PC-9 (cell line): ENCODE measurements at regions not wholly inside any gene's neighbourhood (a gene's known extent, or its start where the extent isn't known, plus 50 kb on each side); places are given as distances from the start of the nearest gene placed in this dataset.

Source experiments
- BruUV-seq: library from RNA; stranded (reverse); fragments of 400-500 nt; replicated peaks from 2 replicates; lab custom pipeline; 2021; lab: Mats Ljungman, UMichigan
- CTCF ChIA-PET: fragments of 300-600 bp; sonication (Branson Sonifier 250); formaldehyde crosslinking; loops from one replicate; lab custom pipeline; 2022; ENCODE audit warnings: antibody characterized with exemption; lab: Charles Lee
- POLR2A ChIA-PET: fragments of 300-600 bp; sonication (Branson Sonifier 250); formaldehyde crosslinking; loops from one replicate; lab custom pipeline; 2022; ENCODE audit warnings: antibody characterized with exemption; ENCODE audit not compliant: unreplicated experiment; lab: Charles Lee
- DNase-seq, 2 experiments: peaks; one replicate each; pipeline versions ENCODE4 v3.0.0 to v3.0.0-alpha.2; 2015 to 2022; ENCODE audit warnings: mixed read lengths in 1 of 2
- H2AFZ ChIP-seq: fragments of 200-600 bp; sonication (generic); 2 replicates; pipeline ENCODE4 v1.8.1; 2017; ENCODE audit warnings: antibody characterized with exemption
- H3F3A ChIP-seq: fragments of 200-600 bp; sonication (generic); 2 replicates; pipeline ENCODE4 v1.8.1; 2017; ENCODE audit warnings: antibody characterized with exemption, mild to moderate bottlenecking, low read depth; ENCODE audit not compliant: insufficient read depth
- H3K27ac ChIP-seq: fragments of 200-600 bp; sonication (generic); 2 replicates; pipeline ENCODE4 v1.6.1; 2016; ENCODE audit warnings: mixed run types
- H3K27me3 ChIP-seq: fragments of 200-600 bp; sonication (generic); 2 replicates; pipeline ENCODE4 v1.6.1; 2016; ENCODE audit warnings: low read depth, mixed run types; ENCODE audit not compliant: insufficient read depth
- H3K36me3 ChIP-seq: fragments of 200-600 bp; sonication (generic); 2 replicates; pipeline ENCODE4 v1.6.1; 2016; ENCODE audit warnings: low read depth, mixed run types
- H3K4me1 ChIP-seq: fragments of 200-600 bp; sonication (generic); replicated peaks from 2 replicates; pipeline ENCODE4 v1.6.1; 2016; ENCODE audit warnings: mixed run types; ENCODE audit not compliant: insufficient read depth
- H3K4me2 ChIP-seq: fragments of 200-600 bp; sonication (generic); 2 replicates; pipeline ENCODE4 v1.6.1; 2017; ENCODE audit warnings: mixed run types
- H3K4me3 ChIP-seq: fragments of 200-600 bp; sonication (generic); 2 replicates; pipeline ENCODE4 v1.6.1; 2016; ENCODE audit warnings: mixed run types
- H3K79me2 ChIP-seq: fragments of 200-600 bp; sonication (generic); 2 replicates; pipeline ENCODE4 v1.6.1; 2017; ENCODE audit warnings: low read depth, mixed run types
- H3K9me2 ChIP-seq: fragments of 200-600 bp; sonication (generic); 2 replicates; pipeline ENCODE4 v1.8.1; 2017; ENCODE audit warnings: mild to moderate bottlenecking; ENCODE audit not compliant: insufficient read depth
- H3K9me3 ChIP-seq: fragments of 200-600 bp; sonication (generic); 2 replicates; pipeline ENCODE4 v1.8.1; 2016; ENCODE audit warnings: low read depth; ENCODE audit not compliant: insufficient read depth
- H4K20me1 ChIP-seq: fragments of 200-600 bp; sonication (generic); 2 replicates; pipeline ENCODE4 v1.8.1; 2017; ENCODE audit not compliant: insufficient read depth
- CTCF ChIP-seq: fragments of 200-600 bp; sonication (generic); conservative IDR thresholded peaks from 2 replicates; pipeline ENCODE4 v1.6.1; 2017; ENCODE audit warnings: mixed run types, antibody characterized with exemption, mild to moderate bottlenecking, moderate library complexity
- EZH2 ChIP-seq: fragments of 200-600 bp; sonication (generic); IDR thresholded peaks from 2 replicates; pipeline ENCODE4 v1.8.0; 2017; ENCODE audit warnings: antibody characterized with exemption, low read depth
- intact Hi-C: fragments of 100-400 bp; cut with micrococcal nuclease; formaldehyde crosslinking; loops from one replicate; pipeline ENCODE4 v1.10.0; 2022; ENCODE audit not compliant: unreplicated experiment

GRCh38 chr9:119794836-119795235 lies 425.6 kb upstream of the BRINP1 start:
- no peak for TF ChIP-seq EZH2
- TF ChIP-seq CTCF, result no peak
- no peaks in the 10 kb centered on the region for H3K79me2 ChIP-seq
- H3K27me3 ChIP-seq, result 0 out of 2 replicates have a peak, but pooled peaks cover 5% of the 10 kb centered on the region
- no peaks in the 10 kb centered on the region for H3K9me2 ChIP-seq
- H3K9me3 ChIP-seq, result no peaks in the 10 kb centered on the region
- intact Hi-C loops, result no loop called here
- no peaks in the 10 kb centered on the region for H3F3A ChIP-seq
- no peak overlapping the region for H3K4me3 ChIP-seq
- POLR2A ChIA-PET, result no interaction called here
- H2AFZ ChIP-seq, result no peak overlapping the region
- H4K20me1 ChIP-seq, result no peaks in the 10 kb centered on the region
- CTCF ChIA-PET, result no interaction called here
- H3K4me1 ChIP-seq, result no peaks in the 10 kb centered on the region
- H3K4me2 ChIP-seq, result no peak overlapping the region
- BruUV-seq, result no TSS peak
- H3K27ac ChIP-seq, result no peak overlapping the region
- DNase-seq, result no peak
- no peaks in the 10 kb centered on the region for H3K36me3 ChIP-seq

GRCh38 chr9:119793218-119793617 lies 424.0 kb upstream of the BRINP1 start:
- BruUV-seq, result no TSS peak
- Histone ChIP-seq H3K4me1 (no peaks in the 10 kb centered on the region), H3K79me2 (no peaks in the 10 kb centered on the region), H3K9me2 (no peaks in the 10 kb centered on the region), H3K27me3 (0 out of 2 replicates have a peak, but pooled peaks cover 5% of the 10 kb centered on the region), H3F3A (no peaks in the 10 kb centered on the region), H3K4me3 (no peak overlapping the region), H3K4me2 (no peak overlapping the region), H3K36me3 (no peaks in the 10 kb centered on the region), H3K9me3 (no peaks in the 10 kb centered on the region), H3K27ac (no peak overlapping the region), H4K20me1 (no peaks in the 10 kb centered on the region), H2AFZ (no peak overlapping the region)
- intact Hi-C loops, result no loop called here
- no peak for TF ChIP-seq EZH2
- no peak for TF ChIP-seq CTCF
- no peak for DNase-seq
- ChIA-PET CTCF (no interaction called here), POLR2A (no interaction called here)

GRCh38 chr9:119792242-119792641 lies 423.0 kb upstream of the BRINP1 start:
- H3K4me1 ChIP-seq, result no peaks in the 10 kb centered on the region
- H3K36me3 ChIP-seq, result no peaks in the 10 kb centered on the region
- no peak overlapping the region for H3K27ac ChIP-seq
- no peak for DNase-seq
- H3K4me3 ChIP-seq, result no peak overlapping the region
- POLR2A ChIA-PET, result no interaction called here
- no peaks in the 10 kb centered on the region for H3K9me3 ChIP-seq
- H2AFZ ChIP-seq, result no peak overlapping the region
- CTCF ChIA-PET, result no interaction called here
- H3K9me2 ChIP-seq, result no peaks in the 10 kb centered on the region
- no peak for TF ChIP-seq CTCF
- TF ChIP-seq EZH2, result no peak
- no peak overlapping the region for H3K4me2 ChIP-seq
- 0 out of 2 replicates have a peak, but pooled peaks cover 5% of the 10 kb centered on the region for H3K27me3 ChIP-seq
- no peaks in the 10 kb centered on the region for H4K20me1 ChIP-seq
- intact Hi-C loops, result no loop called here
- no peaks in the 10 kb centered on the region for H3K79me2 ChIP-seq
- H3F3A ChIP-seq, result no peaks in the 10 kb centered on the region
- no TSS peak for BruUV-seq
